GM12878 (cell line): ENCODE measurements at regions not wholly inside any gene's neighbourhood (a gene's known extent, or its start where the extent isn't known, plus 50 kb on each side); places are given as distances from the start of the nearest gene placed in this dataset.

Source experiments
- ATAC-seq: fragments of 200-7000 bp; cut with Tn5 transposase; 3 replicates; pipeline ENCODE4 v1.9.1; 2020; ENCODE audit warnings: mild to moderate bottlenecking, moderate library complexity
- BruUV-seq: library from RNA; stranded (reverse); fragments of 400-500 nt; replicated peaks from 2 replicates; lab custom pipeline; 2021; lab: Mats Ljungman, UMichigan
- CTCF ChIA-PET: fragments of 300-600 bp; sonication (Branson Sonifier 250); formaldehyde crosslinking; extraction: SDS; loops from one replicate; lab custom pipeline; 2021; ENCODE audit warnings: inconsistent platforms; lab: Yijun Ruan, JAX
- POLR2A ChIA-PET: fragments of 350-600 bp; formaldehyde crosslinking; extraction: SDS; loops from one replicate; lab custom pipeline; 2021; ENCODE audit warnings: inconsistent platforms; lab: Charles Lee
- RAD21 ChIA-PET: fragments of 300-600 bp; sonication (Branson Sonifier 250); formaldehyde crosslinking; loops from one replicate; lab custom pipeline; 2023; ENCODE audit warnings: antibody characterized with exemption; ENCODE audit not compliant: unreplicated experiment; lab: Charles Lee
- SMC1A ChIA-PET: fragments of 300-600 bp; sonication (Branson Sonifier 250); formaldehyde crosslinking; loops from one replicate; lab custom pipeline; 2023; ENCODE audit not compliant: unreplicated experiment, uncharacterized antibody; lab: Charles Lee
- DNase-seq: peaks from one replicate; pipeline ENCODE4 v3.0.0-alpha.2; 2011; ENCODE audit warnings: low read depth, low spot score
- FAIRE-seq: peaks from 3 replicates; lab custom pipeline; 2011; peaks lifted over from hg19 to GRCh38; lab: Jason Lieb, UNC
- H2AFZ ChIP-seq: 2 replicates; pipeline ENCODE4 v1.6.0; 2011; ENCODE audit warnings: low read depth, low read length, control low read depth; ENCODE audit not compliant: control insufficient read depth
- H3K27ac ChIP-seq: 2 replicates; pipeline ENCODE4 v1.5.1; 2011; ENCODE audit warnings: control low read depth; ENCODE audit not compliant: control insufficient read depth, insufficient read depth
- H3K27me3 ChIP-seq, 2 experiments: replicated peaks in 1 of 2; 2 replicates each; pipeline versions ENCODE4 v1.6.0 to v1.6.1; 2011; ENCODE audit warnings: low read length in 1 of 2; ENCODE audit not compliant: control insufficient read depth in 2 of 2, insufficient read depth in 2 of 2
- H3K36me3 ChIP-seq, 2 experiments: 2 replicates each; pipeline ENCODE4 v1.5.1; 2011; ENCODE audit warnings: low read length in 1 of 2; ENCODE audit not compliant: control insufficient read depth in 2 of 2, insufficient read depth in 2 of 2
- H3K4me1 ChIP-seq: 2 replicates; pipeline ENCODE4 v1.6.1; 2011; ENCODE audit warnings: mild to moderate bottlenecking, low read length, moderate library complexity, mixed read lengths; ENCODE audit not compliant: control insufficient read depth, insufficient read depth
- H3K4me2 ChIP-seq: 2 replicates; pipeline ENCODE4 v1.6.0; 2011; ENCODE audit warnings: control low read depth; ENCODE audit not compliant: control insufficient read depth, insufficient read depth
- H3K4me3 ChIP-seq: fragments of 200-600 bp; sonication (generic); 2 replicates; pipeline ENCODE4 v1.5.1; 2016
- H3K79me2 ChIP-seq: 2 replicates; pipeline ENCODE4 v1.6.0; 2011; ENCODE audit warnings: low read length; ENCODE audit not compliant: control insufficient read depth, insufficient read depth
- H3K9ac ChIP-seq: 2 replicates; pipeline ENCODE4 v1.8.0; 2011; ENCODE audit warnings: low read length, control low read depth, mixed read lengths; ENCODE audit not compliant: control insufficient read depth, insufficient read depth
- H3K9me3 ChIP-seq: replicated peaks from 3 replicates; pipeline ENCODE4 v1.5.1; 2011; ENCODE audit warnings: mild to moderate bottlenecking, low read length; ENCODE audit not compliant: control insufficient read depth, insufficient read depth
- H4K20me1 ChIP-seq: 2 replicates; pipeline ENCODE4 v1.6.0; 2011; ENCODE audit not compliant: control insufficient read depth, insufficient read depth
- BACH1 ChIP-seq: fragments of 450-650 bp; IDR thresholded peaks from 2 replicates; pipeline ENCODE4 v1.6.1; 2017; ENCODE audit warnings: mild to moderate bottlenecking, borderline replicate concordance
- HDAC2 ChIP-seq: fragments of 200-600 bp; sonication (generic); IDR thresholded peaks from 2 replicates; pipeline ENCODE4 v1.6.1; 2017
- MEF2B ChIP-seq: fragments of 450-650 bp; IDR thresholded peaks from 2 replicates; pipeline ENCODE4 v1.6.1; 2018; ENCODE audit warnings: mild to moderate bottlenecking, moderate library complexity; ENCODE audit not compliant: partially characterized antibody, poor library complexity, severe bottlenecking
- MYB ChIP-seq: fragments of 150-350 bp; IDR thresholded peaks from 2 replicates; pipeline ENCODE4 v1.6.1; 2014; ENCODE audit warnings: mild to moderate bottlenecking, low read depth, low read length, borderline replicate concordance
- TBL1XR1 ChIP-seq: IDR thresholded peaks from 2 replicates; pipeline ENCODE4 v1.6.1; 2012; ENCODE audit warnings: low read depth, low read length, improper control_type of control experiment
- WGBS: methylation state at CpG from one replicate; pipeline ENCODE4 v1.1.6; 2016; ENCODE audit warnings: low lambda C conversion rate; ENCODE audit not compliant: insufficient replicate concordance, insufficient coverage; ENCODE audit errors: missing lambda C conversion rate; 5-methylcytosine and 5-hydroxymethylcytosine counted together
- in situ Hi-C: fragments of 300-500 bp; cut with MboI; formaldehyde crosslinking; loops from 9 replicates; pipeline ENCODE4 v1.14.3; 2018; ENCODE audit warnings: mixed read lengths
- intact Hi-C: fragments of 100-400 bp; cut with micrococcal nuclease; formaldehyde crosslinking; loops from one replicate; pipeline ENCODE4 v1.14.2; 2022; ENCODE audit not compliant: unreplicated experiment
- TF ChIP-seq, protein P1 (sequence below): fragments of 450-650 bp; formaldehyde crosslinking; IDR thresholded peaks from 2 replicates; pipeline ENCODE4 v1.4.0; 2022; ENCODE audit warnings: mild to moderate bottlenecking, moderate library complexity

GRCh38 chr15:59948924-59949613 lies 55.0 kb upstream of the FOXB1 start:
- SMC1A ChIA-PET = no interaction called here

More at GRCh38 chr15:59948924-59949613, 55.0 kb upstream of the FOXB1 start:
- in situ Hi-C loops (no loop called here), intact Hi-C loops (no loop called here)
- DNase-seq (no peak), ATAC-seq (no peak)
- Histone ChIP-seq H3K27ac (no peak overlapping the region), H3K4me1 (no peaks in the 10 kb centered on the region), H4K20me1 (no peaks in the 10 kb centered on the region), H3K9ac (no peak overlapping the region), H3K27me3 (peaks cover 0 to 2% of the 10 kb centered on the region in 2 experiments; a peak in 3 of 4 replicates)
- ChIA-PET RAD21 (no interaction called here), POLR2A (no interaction called here)
- 50% methylated on average over 8 of the region's 8 CpGs for WGBS
- TF ChIP-seq BACH1 (no peak), MEF2B (no peak), TBL1XR1 (no peak), HDAC2 (no peak), MYB (no peak)
- TF ChIP-seq, protein P1, sequence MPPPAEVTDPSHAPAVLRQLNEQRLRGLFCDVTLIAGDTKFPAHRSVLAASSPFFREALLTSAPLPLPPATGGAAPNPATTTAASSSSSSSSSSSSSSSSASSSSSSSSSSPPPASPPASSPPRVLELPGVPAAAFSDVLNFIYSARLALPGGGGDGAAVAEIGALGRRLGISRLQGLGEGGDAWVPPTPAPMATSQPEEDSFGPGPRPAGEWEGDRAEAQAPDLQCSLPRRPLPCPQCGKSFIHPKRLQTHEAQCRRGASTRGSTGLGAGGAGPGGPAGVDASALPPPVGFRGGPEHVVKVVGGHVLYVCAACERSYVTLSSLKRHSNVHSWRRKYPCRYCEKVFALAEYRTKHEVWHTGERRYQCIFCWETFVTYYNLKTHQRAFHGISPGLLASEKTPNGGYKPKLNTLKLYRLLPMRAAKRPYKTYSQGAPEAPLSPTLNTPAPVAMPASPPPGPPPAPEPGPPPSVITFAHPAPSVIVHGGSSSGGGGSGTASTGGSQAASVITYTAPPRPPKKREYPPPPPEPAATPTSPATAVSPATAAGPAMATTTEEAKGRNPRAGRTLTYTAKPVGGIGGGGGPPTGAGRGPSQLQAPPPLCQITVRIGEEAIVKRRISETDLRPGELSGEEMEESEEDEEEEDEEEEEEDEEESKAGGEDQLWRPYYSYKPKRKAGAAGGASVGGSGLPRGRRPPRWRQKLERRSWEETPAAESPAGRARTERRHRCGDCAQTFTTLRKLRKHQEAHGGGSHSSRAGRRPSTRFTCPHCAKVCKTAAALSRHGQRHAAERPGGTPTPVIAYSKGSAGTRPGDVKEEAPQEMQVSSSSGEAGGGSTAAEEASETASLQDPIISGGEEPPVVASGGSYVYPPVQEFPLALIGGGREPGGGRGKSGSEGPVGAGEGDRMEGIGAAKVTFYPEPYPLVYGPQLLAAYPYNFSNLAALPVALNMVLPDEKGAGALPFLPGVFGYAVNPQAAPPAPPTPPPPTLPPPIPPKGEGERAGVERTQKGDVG (CRISPR knock-in tag) = no peak
- TF ChIP-seq, all 136 proteins: peak for 0
- CTCF ChIA-PET = no interaction called here
- H3K79me2 ChIP-seq = no peaks in the 10 kb centered on the region
- no peak overlapping the region for H3K4me3 ChIP-seq
- H3K4me2 ChIP-seq = no peak overlapping the region
- H3K36me3 ChIP-seq = no peaks in the 10 kb centered on the region
- no peak for FAIRE-seq
- H2AFZ ChIP-seq = no peak overlapping the region
- BruUV-seq = no TSS peak
- no peaks in the 10 kb centered on the region for H3K9me3 ChIP-seq
